ENCODE measurements at regions not wholly inside any gene's neighbourhood (a gene's known extent, or its start where the extent isn't known, plus 50 kb on each side); places are given as distances from the start of the nearest gene placed in this dataset.
A peak's percentile ranks its signal among the peaks of the same experiment; 100 is the strongest.
"Not testable (repeated sequence)": the region's sequence is repeated elsewhere in the genome, so short reads cannot be mapped to it uniquely, and the experiment has no call there.

DNA sequence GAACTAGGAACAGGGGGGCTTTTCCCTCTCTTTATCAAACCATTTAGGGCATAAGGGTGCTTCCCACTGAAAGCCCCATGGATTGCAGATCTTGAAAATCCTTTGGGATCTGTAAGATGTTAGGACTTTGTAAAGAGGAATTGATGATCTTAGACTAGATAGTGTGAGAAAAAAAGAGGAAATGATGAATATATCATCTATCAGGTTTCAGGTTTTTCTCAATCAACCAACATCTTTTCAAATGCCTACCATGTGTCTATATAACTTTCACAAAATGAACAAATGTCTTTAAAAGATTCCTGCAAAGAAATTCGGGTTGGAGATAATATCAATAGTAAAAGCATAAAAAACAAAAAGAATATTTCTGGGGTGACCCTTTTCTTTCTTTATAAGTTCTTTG is 50.1 kb downstream of the KCNC4 start:
- no peak for DNase-seq (ENCODE audit: low spot score)

DNA sequence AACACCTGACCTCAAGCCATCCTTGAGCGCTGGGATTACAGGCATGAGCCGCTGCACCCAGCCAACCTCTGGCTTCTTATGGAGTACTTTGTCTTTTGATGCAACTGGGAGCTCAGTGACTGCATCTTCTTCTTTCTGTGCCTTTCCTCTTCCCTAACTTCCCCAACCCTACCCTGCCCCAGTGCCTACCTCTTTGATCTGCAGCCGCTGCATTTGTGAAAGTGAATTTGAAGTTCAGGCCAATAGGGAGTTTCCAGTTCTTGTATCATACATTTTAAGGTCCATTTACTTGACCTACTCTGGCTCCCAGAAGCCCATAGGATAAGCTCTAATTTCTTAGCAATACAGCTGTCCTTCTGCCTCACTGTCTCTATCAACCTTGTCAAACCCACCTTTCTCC is 52.2 kb downstream of the KCNC4 start:
- no peak for DNase-seq (ENCODE audit: low spot score)

DNA sequence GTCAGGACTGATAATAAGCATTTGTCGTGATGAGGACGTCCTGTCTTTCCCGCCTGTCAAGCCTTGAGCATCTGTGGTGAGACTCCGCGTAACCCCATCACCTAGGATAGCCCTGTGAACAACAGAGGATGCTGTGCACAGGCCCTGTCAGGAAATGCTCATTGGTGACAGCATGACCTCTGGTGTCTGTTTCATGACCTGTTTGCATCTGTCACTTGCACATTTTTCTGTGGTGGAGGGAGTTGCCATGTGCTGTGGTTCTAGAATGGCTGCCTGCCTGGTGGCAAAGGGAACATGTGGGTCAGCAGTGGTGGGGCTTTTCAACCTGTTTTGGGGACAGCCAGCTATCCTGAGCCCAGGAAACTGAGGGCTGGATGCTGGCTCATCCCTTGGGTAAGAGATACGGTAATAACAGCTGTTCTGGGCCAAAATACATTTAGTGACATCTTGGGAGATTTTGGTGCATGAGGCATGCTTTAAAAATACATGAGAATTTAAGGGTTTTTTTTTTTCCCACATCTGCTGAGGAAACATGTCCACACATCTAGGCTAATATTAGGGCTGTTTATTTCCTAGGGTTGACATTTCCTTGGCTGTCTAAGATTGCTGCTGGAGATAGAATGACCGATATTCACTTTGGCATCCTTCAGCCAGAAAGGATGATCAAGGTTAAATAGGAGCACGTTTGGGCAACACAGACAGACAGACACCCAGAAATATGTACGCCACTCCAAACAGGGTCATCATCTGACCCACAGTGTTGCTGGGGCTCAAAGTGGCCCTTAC is 52.9 kb downstream of the KCNC4 start:
- peak; percentile 50 for DNase-seq (ENCODE audit: low spot score)

DNA sequence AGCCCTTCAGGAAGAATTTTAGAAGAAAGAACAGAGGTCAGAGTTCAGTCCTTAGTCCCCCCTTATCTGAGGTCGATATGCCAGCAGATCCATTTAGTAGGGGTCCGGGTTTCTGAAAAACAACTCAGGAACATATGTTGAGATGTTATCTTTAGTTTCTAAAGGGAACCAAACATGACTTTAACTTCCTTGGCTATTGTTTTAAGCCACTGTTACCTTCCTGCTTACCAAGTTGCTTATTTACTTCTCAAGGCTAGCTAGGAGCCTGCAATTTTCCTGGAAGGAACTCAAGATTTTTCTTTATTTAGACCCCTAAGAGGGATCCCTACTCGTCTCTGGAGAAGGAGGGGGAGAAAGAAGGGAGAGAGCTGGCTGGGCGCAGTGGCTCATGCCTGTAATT is 54.3 kb downstream of the KCNC4 start:
- DNase-seq (ENCODE audit: low spot score): no peak

DNA sequence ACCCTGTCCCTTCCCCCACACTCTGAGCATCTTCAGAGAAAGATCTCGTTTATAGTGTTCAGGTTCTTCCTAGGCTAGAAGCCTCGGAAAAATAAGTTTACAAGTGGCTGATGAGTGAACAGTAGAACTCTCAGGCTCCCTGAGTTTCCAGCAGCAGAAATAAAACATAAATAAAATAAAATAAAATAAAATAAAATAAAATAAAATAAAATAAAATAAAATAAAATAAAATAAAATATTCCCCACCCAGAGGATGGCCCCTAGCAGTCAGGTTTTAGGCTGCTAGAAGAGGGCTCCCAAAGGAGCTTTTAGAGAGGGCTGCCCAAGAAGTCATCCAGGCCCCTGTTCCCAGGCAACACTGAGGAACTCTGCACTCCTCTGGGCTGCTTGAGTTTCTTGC is 55.1 kb downstream of the KCNC4 start:
- DNase-seq (ENCODE audit: low spot score): no peak

DNA sequence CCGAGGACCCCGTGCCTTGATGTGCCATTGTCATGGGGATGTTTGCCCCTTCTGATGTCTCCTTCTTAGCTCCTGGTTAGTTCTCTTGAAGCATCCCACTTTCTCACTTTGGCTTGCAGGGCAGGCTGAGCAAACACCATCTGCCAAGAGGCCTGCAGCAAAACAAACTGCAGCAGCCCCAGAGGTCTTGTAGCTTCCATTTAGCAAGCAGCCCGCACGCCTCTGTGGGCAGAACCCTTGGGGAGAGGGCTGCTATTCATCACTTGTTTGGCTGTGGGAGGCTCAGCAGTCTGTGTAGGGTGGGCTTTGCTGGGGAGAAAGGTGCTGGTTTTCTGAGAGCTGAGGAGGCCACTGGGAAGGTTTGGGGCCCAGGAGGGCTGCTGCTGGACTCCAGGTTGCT is 56.7 kb downstream of the KCNC4 start:
- no peak for DNase-seq (ENCODE audit: low spot score)

DNA sequence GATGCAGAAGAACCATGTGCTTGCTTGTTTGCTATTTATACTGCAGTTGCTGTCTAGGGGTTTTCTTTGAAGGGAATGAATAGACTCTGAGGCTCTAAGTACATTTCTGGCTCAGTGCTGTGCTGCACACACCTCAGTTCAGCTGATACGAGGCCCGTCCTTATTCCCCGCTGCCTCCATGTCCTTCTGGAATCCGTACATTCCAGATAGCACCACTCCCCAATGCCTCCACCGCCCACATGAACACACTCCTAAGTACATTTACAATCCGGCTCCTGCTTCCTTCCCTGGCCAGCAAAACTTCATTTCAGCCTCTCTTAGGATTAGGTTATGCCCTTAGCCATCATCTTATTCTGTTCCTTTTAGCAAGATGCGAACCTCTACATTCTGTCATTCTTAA is 57.1 kb downstream of the KCNC4 start:
- no peak for DNase-seq (ENCODE audit: low spot score)

DNA sequence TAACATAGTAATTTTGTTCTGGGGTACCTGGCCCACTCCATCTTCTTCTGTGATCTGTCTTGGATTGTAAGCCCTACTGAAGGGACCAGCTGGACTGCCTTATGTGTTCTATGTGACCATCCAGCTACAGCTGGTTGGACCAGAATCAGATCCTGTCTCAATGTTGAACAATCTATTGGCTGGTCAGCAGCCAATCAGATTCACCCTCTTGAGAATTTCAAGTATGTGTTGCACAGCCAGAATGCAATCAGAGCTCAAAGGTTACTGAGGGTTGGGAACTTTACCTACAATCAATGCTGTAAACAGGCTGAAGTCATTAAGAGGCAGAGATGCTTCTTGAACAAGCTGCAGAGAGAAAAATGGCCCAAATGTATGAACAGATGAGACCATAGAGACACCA is 61.9 kb downstream of the KCNC4 start:
- DNase-seq (ENCODE audit: low spot score): no peak

DNA sequence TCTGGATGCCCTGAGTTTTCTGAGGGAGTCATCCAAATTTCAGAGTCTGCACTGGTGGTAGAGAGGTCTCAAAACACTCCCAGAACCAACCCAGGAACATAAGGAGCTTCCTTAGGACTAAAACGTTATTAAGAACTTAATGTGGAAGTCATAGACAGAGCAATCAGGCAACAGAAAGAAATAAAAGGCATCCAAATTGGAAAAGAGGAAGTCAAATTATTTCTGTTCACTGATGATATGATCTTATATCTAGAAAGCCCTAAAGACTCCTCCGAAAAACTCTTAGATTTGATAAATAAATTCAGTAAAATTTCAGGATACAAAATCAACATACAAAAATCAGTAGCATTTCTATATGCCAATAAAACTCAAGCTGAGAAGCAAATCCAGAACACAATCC is 63.7 kb downstream of the KCNC4 start:
- not testable (repeated sequence) for DNase-seq (ENCODE audit: low spot score)

DNA sequence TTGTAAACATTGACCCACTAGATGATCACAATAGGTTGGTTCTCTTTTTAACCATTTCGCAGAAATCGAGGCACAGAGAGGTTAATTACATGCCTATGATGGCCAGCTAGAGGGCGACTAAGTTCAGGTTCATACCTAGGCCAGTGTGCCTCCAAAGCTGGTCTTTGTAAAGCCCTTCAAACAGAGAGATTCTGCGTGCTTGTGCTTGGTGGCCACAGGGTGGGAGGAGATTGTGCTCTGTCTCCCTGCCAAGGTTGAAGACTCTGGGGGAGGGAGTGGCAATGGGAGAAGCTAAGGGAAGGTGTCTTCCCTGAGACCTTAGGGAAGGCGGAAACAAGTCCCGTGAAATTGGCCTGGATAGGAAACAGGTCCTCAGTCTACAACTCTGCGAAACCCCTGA is 59.1 kb upstream of the RBM15 start:
- DNase-seq (ENCODE audit: low spot score): no peak

DNA sequence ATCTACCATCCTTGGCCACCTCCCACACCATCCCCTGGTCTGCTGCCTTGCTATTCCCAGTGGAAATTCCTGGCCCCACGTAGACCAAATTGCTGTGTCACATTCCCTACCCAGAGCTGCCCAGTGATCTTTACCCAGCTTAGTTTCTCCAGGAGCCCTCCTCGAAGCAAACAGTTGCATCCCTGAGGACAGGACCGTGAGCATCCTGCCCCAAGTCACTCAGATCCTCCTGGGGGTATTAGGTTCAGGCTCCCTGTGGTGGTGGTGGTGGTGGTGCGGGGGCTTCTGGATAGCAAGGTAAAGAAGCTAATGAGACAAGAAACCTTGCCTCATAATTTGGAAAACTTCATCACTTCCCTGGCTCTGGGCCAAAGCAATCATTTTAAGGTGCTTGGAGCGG is 58.4 kb upstream of the RBM15 start:
- no peak for DNase-seq (ENCODE audit: low spot score)

DNA sequence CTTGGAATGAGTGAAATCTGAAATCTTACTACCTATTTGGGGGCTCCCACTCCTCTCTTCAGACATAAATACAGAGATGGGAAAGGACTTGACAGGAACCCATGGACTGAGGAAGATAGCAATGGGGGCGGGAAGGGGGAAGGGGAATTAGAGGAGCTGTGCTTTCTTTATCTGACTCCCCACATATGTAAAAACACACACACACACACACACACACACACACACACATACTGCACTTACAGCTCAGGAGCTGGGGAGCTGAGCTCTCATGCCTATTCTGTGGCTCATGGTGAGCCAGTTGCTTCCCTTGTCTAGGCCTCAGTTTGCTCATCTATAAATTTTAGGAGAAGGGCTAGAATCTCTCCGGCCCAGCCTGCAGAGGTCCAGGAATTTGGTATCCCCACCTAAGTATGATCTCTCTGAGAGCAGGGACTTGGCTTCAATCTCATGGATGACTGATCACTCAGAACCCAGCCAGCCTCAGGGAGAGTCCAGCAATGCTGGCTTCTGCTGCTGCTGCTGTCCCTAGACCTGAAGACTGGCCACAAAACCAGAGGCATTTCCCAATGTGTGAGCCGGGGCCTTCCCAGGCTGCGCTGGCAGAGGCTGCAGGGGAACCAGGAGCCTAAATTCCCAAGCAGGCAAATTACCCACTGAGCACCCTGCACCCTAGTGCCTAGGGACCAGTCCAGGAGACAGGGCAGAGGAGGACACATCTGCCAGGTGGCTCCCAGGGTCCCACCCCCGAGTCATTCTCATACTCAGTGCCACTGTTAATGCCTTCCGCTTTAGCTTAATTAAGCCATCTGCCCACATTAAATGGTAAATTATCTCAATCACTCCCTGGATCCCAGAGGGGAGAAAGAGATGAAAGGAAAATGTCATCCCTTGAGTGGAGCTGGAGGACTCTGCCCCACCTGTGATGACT is 57.5 kb upstream of the RBM15 start:
- no peak for DNase-seq (ENCODE audit: low spot score)

DNA sequence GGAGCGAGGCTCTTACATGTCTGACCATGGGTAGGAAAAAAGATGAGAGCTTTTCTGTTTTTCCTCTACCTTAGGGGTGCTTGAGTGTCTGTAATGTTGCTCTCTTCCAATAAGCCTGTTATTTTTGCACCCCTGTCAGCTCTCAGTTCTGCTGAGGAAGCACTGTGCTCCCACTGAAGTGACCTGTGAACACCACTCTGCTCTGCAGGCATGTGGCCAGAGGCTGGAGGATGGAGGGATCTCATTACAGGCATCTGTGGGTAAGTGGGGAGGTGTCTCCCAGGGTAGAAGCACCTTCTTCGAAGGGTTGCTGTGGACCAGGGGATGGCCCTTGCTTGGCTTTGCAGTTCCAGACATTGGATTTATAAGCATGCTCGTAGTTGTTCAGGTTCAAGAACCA is 56.8 kb upstream of the RBM15 start:
- no peak for DNase-seq (ENCODE audit: low spot score)

DNA sequence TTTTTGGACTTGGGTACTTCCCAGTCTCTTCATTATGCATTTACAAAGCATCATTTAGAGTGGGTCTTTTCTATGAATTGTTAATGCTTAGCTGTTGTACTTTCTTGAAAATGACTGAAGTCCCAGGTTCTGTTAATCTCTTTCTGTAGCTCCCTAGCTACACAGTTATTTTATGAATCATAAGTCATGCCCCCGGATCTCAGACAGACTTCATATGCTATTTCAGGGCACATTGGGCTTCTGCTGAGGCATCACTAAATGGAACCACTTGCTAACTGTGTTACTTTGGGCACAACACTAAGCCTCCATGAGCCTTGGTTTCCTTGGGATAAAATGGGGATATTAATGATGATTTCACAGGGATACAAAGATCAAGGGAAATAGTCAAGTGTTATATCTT is 55.5 kb upstream of the RBM15 start:
- DNase-seq (ENCODE audit: low spot score): no peak

DNA sequence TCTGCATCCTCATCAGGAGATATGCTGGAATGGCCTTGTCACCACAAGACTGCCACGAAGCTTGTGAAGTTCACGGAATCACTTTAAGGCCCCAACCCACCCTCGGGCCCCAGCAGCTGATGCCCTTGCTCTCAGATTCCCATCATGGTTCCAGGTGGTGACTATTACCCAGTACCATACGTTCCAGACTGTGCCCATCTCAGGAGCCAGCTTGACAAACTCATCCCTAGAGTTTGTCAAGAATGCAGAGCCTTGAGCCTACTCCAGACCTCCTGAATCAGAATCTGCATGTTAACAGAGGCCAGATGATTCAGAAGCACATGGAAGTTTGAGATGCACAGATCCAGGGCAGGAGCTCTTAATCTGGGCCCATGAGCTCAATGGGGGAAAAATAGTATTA is 53.9 kb upstream of the RBM15 start:
- no peak for DNase-seq (ENCODE audit: low spot score)

DNA sequence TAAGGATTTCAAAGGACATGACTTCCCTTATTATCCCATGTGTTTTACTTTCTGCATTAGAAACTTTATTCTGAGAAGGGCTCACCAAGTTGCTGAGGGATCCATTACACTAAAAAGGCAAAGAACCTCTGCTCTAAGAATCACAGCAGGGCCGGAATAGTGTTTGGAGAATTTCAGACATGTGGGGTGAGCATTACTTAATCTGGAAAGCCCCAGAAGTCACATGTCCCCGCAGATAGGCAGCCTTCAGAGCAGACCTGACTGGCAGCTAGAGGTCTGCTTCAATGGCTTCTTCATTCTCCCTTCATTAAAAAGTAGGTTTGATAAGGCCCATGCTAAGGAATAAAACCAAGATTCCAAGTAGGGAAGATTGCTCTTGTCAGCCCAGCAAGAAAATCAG is 52.6 kb upstream of the RBM15 start:
- no peak for DNase-seq (ENCODE audit: low spot score)

DNA sequence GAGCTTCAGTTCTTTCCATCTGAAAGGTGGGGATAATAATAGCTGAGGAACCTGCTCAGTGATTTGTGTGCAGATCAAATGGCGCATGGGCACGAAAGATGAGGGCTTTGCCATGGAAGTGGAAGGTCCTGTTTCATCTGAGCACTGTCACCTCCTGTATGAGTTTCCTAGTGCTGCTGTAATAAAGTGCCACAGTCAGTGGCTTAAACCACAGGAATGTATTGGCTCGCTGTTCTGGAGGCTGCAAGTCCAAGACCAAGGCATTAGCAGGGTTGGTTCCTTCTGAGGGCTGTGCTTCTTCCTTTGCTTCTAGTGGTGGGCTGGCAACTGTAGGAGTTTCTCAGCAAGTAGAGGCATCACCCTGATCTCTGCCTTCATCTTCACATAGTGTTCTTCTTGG is 51.1 kb upstream of the RBM15 start:
- DNase-seq (ENCODE audit: low spot score): no peak

Small RNA genes lying in the stretch of these regions (small RNA-seq; reads per million reads assigned to genes)
- gene RF00402: 0 reads per million in 2 experiments

All from SK-N-DZ (cell line).